RWPE1 (cell line): ENCODE measurements at regions not wholly inside any gene's neighbourhood (a gene's known extent, or its start where the extent isn't known, plus 50 kb on each side); places are given as distances from the start of the nearest gene placed in this dataset.

ENCODE experiments used
- CTCF ChIA-PET: fragments of 350-600 bp; sonication (Branson Sonifier 250); formaldehyde crosslinking; extraction: SDS; loops from one replicate; lab custom pipeline; 2021; lab: Yijun Ruan, JAX
- POLR2A ChIA-PET: fragments of 400-600 bp; formaldehyde crosslinking; extraction: SDS; loops from one replicate; lab custom pipeline; 2020; ENCODE audit warnings: antibody characterized with exemption; ENCODE audit not compliant: low non-redundant PET; lab: Yijun Ruan, JAX
- DNase-seq: peaks from one replicate; pipeline ENCODE4 v3.0.0; 2012; ENCODE audit warnings: low spot score
- H3K27ac ChIP-seq: fragments of 450-650 bp; 2 replicates; pipeline ENCODE4 v1.5.1; 2017
- TF ChIP-seq, protein P1 (sequence below): fragments of 450-650 bp; conservative IDR thresholded peaks from 2 replicates; pipeline ENCODE4 v1.5.1; 2017; ENCODE audit warnings: low read depth, mild to moderate bottlenecking

DNA sequence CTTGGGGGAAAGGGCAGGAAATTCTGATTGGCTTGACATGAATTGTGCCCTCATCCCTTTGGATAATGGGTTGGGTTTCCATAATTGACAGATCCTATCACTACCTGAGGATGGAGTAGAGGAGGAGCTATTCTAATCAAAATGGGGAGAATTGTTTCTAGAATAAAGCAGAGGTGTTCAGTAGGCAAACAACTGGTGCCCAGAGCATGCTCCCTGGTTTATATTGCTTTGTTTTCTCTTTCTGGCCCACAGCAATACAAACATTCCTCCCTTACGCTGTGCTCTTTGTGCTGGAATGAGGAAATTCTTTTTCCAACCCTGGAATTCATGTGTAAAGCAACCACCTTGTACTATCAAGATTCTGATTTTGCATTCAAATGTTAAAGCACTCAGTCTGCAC, 147.4 kb downstream of the RASSF9 start:
- POLR2A ChIA-PET = no interaction called here
- TF ChIP-seq, protein P1, sequence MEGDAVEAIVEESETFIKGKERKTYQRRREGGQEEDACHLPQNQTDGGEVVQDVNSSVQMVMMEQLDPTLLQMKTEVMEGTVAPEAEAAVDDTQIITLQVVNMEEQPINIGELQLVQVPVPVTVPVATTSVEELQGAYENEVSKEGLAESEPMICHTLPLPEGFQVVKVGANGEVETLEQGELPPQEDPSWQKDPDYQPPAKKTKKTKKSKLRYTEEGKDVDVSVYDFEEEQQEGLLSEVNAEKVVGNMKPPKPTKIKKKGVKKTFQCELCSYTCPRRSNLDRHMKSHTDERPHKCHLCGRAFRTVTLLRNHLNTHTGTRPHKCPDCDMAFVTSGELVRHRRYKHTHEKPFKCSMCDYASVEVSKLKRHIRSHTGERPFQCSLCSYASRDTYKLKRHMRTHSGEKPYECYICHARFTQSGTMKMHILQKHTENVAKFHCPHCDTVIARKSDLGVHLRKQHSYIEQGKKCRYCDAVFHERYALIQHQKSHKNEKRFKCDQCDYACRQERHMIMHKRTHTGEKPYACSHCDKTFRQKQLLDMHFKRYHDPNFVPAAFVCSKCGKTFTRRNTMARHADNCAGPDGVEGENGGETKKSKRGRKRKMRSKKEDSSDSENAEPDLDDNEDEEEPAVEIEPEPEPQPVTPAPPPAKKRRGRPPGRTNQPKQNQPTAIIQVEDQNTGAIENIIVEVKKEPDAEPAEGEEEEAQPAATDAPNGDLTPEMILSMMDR = no peak
- no peak overlapping the region for H3K27ac ChIP-seq
- no peak for DNase-seq
- CTCF ChIA-PET = no interaction called here

DNA sequence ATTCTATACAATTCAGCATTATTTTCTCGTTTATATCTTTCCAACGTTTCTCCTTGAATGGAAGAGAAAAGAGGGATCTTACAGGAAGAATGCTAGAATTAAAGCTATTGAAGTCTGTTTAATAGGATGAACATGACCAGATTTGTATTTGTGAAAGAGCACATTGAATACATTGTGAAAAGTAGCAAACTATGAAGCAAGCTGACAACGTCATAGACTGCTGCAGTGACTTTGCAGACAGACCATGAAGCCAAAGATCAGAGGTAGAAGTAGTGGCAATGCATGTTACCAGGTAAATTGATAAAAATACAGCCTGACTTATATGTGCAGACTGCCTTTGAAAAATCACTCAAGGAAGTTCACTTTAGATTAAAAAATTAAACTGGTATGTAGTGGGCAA, 146.1 kb downstream of the RASSF9 start:
- DNase-seq = no peak
- ChIA-PET POLR2A (no interaction called here), CTCF (no interaction called here)
- TF ChIP-seq, protein P1 = no peak
- H3K27ac ChIP-seq = no peak overlapping the region

- DNase-seq = no peak
- ChIA-PET CTCF (interaction anchor here (0.5 kb wide), 1 partner anchor 66 kb away, joined by 3 read pairs; no protein-coding TSS in a partner anchor), POLR2A (no interaction called here)
- no peak overlapping the region for H3K27ac ChIP-seq
- TF ChIP-seq, protein P1 = no peak
These were observed 143.0 kb downstream of the RASSF9 start for GRCh38 chr12:85693093-85693665.

DNA sequence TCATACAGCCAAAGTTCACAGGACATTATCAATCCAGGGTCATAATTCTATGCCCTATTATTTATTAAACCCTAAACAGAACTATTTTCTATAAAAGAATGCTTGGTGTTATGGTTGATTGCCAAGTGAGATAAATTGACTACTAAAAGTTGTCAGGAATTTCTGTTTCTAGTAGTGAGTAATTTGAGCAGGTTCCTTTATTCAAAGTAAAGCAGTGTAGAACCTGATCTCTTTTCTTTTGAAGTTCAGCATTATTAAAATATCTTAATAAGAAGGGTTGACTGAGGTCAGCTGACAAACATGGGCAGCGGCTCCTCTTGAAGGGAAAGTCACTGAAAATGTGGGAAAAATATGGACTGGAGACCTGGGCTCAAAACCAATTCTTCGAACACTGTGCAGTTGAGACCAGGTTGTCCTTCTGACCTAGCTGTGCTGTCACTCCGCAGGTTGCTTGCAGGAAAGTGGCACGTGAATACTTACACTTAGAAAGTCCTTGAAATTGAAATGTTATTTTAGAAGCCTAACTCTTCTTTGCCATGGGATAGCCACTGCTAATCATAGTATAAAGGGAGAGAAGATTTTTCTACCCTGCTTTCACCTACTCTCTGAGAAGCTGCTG, 141.0 kb downstream of the RASSF9 start:
- CTCF ChIA-PET = no interaction called here
- TF ChIP-seq, protein P1 = no peak

DNA sequence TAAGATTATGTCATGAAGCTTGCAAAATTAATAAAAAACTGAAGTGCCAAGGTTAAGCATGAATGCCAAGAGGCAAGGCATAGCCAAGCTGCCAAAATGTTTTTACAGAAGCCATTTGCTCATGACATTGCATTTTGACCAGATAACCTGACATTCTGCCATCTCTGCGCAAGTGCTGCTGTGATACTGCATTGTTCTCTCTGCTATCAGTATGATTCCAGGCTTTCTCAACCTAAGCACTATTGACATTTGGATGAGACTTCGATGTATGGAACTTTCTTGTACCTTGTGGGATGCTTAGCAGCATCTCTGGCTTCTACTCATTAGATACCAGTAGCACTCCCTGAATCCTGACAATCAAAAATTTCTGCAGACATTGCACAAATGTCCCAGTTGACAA, 139.2 kb downstream of the RASSF9 start:
- ChIA-PET CTCF (no interaction called here), POLR2A (no interaction called here)
- no peak overlapping the region for H3K27ac ChIP-seq
- TF ChIP-seq, protein P1 = no peak
- no peak for DNase-seq

More for the DNA sequence above, 141.0 kb downstream of the RASSF9 start:
- POLR2A ChIA-PET = no interaction called here
- no peak for DNase-seq
- H3K27ac ChIP-seq = no peak overlapping the region

- no peak overlapping the region for H3K27ac ChIP-seq
- CTCF ChIA-PET = no interaction called here
- DNase-seq = no peak
- TF ChIP-seq, protein P1 = no peak
- POLR2A ChIA-PET = no interaction called here
These were observed 137.3 kb downstream of the RASSF9 start for GRCh38 chr12:85698937-85699336.
